ENCODE measurements at regions not wholly inside any gene's neighbourhood (a gene's known extent, or its start where the extent isn't known, plus 50 kb on each side); places are given as distances from the start of the nearest gene placed in this dataset.

- ChIA-PET CTCF (no interaction called here), POLR2A (no interaction called here)
- Mint-ChIP-seq H3K4me1 (ENCODE audit: insufficient read depth, unreplicated experiment) (no peaks in the 10 kb centered on the region), H3K36me3 (ENCODE audit: insufficient read depth, unreplicated experiment) (no peaks in the 10 kb centered on the region), H3K9me3 (ENCODE audit: unreplicated experiment) (no peaks in the 10 kb centered on the region), H3K27ac (ENCODE audit: low read depth, unreplicated experiment) (no peak overlapping the region), H3K27me3 (ENCODE audit: insufficient read depth, unreplicated experiment) (peaks cover 79% of the 10 kb centered on the region), H3K4me3 (ENCODE audit: unreplicated experiment) (no peak overlapping the region)
- intact Hi-C loops (cut with micrococcal nuclease), result no loop called here
- DNase-seq (ENCODE audit: unreplicated experiment), result peak; percentile 60
- TF ChIP-seq CTCF (IDR thresholded peaks at IDR 0.05; ENCODE audit: unreplicated experiment), result no peak
- no TSS peak for BruUV-seq (replicated peaks)
Observed at GRCh38 chr2:15782009-15782751, 158.2 kb upstream of the MYCN start.

- no TSS peak for BruUV-seq (replicated peaks)
- Mint-ChIP-seq H3K4me1 (ENCODE audit: insufficient read depth, unreplicated experiment) (no peaks in the 10 kb centered on the region), H3K27ac (ENCODE audit: low read depth, unreplicated experiment) (no peak overlapping the region), H3K36me3 (ENCODE audit: insufficient read depth, unreplicated experiment) (no peaks in the 10 kb centered on the region), H3K4me3 (ENCODE audit: unreplicated experiment) (no peak overlapping the region), H3K9me3 (ENCODE audit: unreplicated experiment) (peaks cover 5% of the 10 kb centered on the region), H3K27me3 (ENCODE audit: insufficient read depth, unreplicated experiment) (peaks cover 79% of the 10 kb centered on the region)
- intact Hi-C loops (cut with micrococcal nuclease), result no loop called here
- no peak for TF ChIP-seq CTCF (IDR thresholded peaks at IDR 0.05; ENCODE audit: unreplicated experiment)
- CTCF ChIA-PET, result no interaction called here
- DNase-seq (ENCODE audit: unreplicated experiment), result no peak
- POLR2A ChIA-PET, result no interaction called here
Observed at GRCh38 chr2:15782769-15783294, 157.5 kb upstream of the MYCN start.

- Mint-ChIP-seq H3K4me3 (ENCODE audit: unreplicated experiment) (no peak overlapping the region), H3K9me3 (ENCODE audit: unreplicated experiment) (peaks cover 8% of the 10 kb centered on the region), H3K27me3 (ENCODE audit: insufficient read depth, unreplicated experiment) (peaks cover 79% of the 10 kb centered on the region), H3K27ac (ENCODE audit: low read depth, unreplicated experiment) (no peak overlapping the region), H3K36me3 (ENCODE audit: insufficient read depth, unreplicated experiment) (no peaks in the 10 kb centered on the region), H3K4me1 (ENCODE audit: insufficient read depth, unreplicated experiment) (no peaks in the 10 kb centered on the region)
- ChIA-PET POLR2A (interaction anchor here (0.7 kb wide), 1 partner anchor 14 kb away, joined by 3 read pairs; no protein-coding TSS in a partner anchor), CTCF (no interaction called here)
- TF ChIP-seq CTCF (IDR thresholded peaks at IDR 0.05; ENCODE audit: unreplicated experiment), result no peak
- DNase-seq (ENCODE audit: unreplicated experiment), result no peak
- no TSS peak for BruUV-seq (replicated peaks)
- intact Hi-C loops (cut with micrococcal nuclease), result no loop called here
Observed at GRCh38 chr2:15783489-15783888, 156.9 kb upstream of the MYCN start.

GRCh38 chr2:15784106-15784885 is 156.1 kb upstream of the MYCN start:
- Mint-ChIP-seq H3K9me3 (ENCODE audit: unreplicated experiment) (peaks cover 8% of the 10 kb centered on the region), H3K36me3 (ENCODE audit: insufficient read depth, unreplicated experiment) (no peaks in the 10 kb centered on the region), H3K27me3 (ENCODE audit: insufficient read depth, unreplicated experiment) (peaks cover 77% of the 10 kb centered on the region), H3K4me3 (ENCODE audit: unreplicated experiment) (no peak overlapping the region), H3K4me1 (ENCODE audit: insufficient read depth, unreplicated experiment) (no peaks in the 10 kb centered on the region), H3K27ac (ENCODE audit: low read depth, unreplicated experiment) (no peak overlapping the region)
- TF ChIP-seq CTCF (IDR thresholded peaks at IDR 0.05; ENCODE audit: unreplicated experiment), result no peak
- ChIA-PET POLR2A (interaction anchor here (0.7 kb wide), 1 partner anchor 14 kb away, joined by 3 read pairs; no protein-coding TSS in a partner anchor), CTCF (no interaction called here)
- no TSS peak for BruUV-seq (replicated peaks)
- DNase-seq (ENCODE audit: unreplicated experiment), result no peak
- intact Hi-C loops (cut with micrococcal nuclease), result no loop called here

All from MCF 10A (cell line).